NCI-H146 treated with DMSO at 0.1 percent for 48 hours (cell line): ENCODE measurements at regions not wholly inside any gene's neighbourhood (a gene's known extent, or its start where the extent isn't known, plus 50 kb on each side); places are given as distances from the start of the nearest gene placed in this dataset.

Source experiments
- DNase-seq: peaks from one replicate; lab custom pipeline; 2025; ENCODE audit not compliant: unreplicated experiment; lab: John Stamatoyannopoulos, UW

GRCh38 chr6:54786154-54786553, 60.4 kb upstream of the FAM83B start:
- DNase-seq, result no peak

- no peak for DNase-seq
These were observed 58.7 kb upstream of the FAM83B start for GRCh38 chr6:54787825-54788224.
